HL-60/S4 treated with phorbol 12-myristate 13-acetate at 8.2 ng/mL for 4 days and 3 days (cell line): ENCODE measurements at regions not wholly inside any gene's neighbourhood (a gene's known extent, or its start where the extent isn't known, plus 50 kb on each side); places are given as distances from the start of the nearest gene placed in this dataset.

ENCODE experiments used
- in situ Hi-C: fragments of 300-500 bp; cut with MboI; formaldehyde crosslinking; loops from 2 replicates; pipeline ENCODE4 v1.15.0; 2022; ENCODE audit warnings: low sequenced_read_pairs

- in situ Hi-C loops, result no loop called here
Measured at GRCh38 chr11:56932572-56933220, 56.0 kb upstream of the OR5AK2 start.

GRCh38 chr11:56923116-56923515 is 65.6 kb upstream of the OR5AK2 start:
- in situ Hi-C loops, result no loop called here

- in situ Hi-C loops, result no loop called here
Measured at GRCh38 chr11:56922421-56922820, 66.3 kb upstream of the OR5AK2 start.

- in situ Hi-C loops, result no loop called here
Measured at GRCh38 chr11:56917708-56918400, 70.9 kb upstream of the OR5AK2 start.

DNA sequence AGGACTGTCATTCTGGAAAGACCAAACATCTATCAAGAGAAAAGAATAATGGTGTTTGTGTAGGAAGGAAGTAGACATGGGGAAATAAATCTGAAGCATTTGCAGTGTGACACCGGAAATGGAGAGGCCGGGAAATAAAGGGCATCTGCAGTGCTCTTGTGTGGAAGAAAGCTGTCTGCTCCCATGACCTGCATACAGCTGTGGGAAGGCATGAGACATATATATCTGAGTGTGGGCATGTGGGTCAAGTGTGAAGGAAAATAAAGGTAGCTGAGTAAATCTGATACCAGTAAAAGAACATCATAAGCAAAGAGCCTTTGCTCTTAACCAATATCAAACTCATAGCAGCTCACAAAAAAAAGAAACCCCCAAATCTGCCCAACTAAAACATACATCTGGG is 72.1 kb upstream of the OR5AK2 start:
- in situ Hi-C loops, result no loop called here

- in situ Hi-C loops, result no loop called here
Measured at GRCh38 chr11:56916162-56916561, 72.6 kb upstream of the OR5AK2 start.

DNA sequence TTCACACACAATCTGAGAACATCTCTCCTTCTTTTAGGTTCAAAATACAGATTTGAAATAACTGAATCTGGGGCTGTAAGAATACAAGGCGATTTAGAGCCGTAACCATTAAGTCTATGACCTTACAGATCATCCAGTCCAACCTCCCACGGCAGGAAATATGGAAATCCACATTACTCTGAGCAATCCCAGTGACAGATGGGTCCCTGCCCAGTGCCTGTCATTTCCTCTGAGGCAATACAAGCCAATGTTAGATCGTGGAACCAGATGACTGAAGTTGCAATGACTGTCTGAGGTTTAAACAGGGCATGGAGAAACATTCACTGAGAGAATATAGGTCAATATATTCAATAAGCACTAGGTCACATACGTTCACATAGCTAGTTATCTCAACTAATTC is 77.4 kb upstream of the OR5AK2 start:
- in situ Hi-C loops, result no loop called here

- in situ Hi-C loops, result no loop called here
Measured at GRCh38 chr11:56910785-56911184, 77.9 kb upstream of the OR5AK2 start.

DNA sequence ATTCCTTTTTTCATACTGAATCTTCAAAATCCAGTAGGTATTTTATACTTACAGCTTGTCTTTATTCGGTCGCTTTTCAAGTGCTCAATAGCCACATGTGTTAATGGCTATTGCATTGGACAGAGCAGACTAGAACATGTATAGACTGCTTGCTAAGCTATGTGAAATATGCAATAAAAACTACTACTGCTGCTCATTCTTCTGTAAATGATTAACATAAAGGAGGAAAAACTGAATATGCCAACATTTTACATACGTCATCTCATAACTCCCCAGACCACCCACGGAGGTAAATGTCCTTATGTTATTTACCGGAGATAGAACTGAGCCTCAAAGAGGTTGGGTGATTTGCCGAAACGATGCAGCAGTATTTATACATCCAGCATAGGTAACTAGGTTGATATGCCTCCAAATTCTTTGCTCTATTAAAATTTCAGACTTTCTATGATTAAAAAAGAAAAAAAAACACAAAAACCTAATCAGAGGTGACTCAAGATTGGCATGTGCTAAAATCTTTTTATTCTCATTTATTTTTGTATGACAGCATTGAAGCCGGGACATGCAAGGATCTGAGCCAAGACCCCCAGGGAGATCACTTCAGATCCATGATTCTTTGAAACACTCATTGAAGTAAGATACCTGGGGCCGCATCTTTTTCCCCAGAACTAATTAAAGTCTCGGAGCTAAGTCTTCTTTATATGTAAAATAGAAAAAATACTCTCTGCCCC is 78.5 kb upstream of the OR5AK2 start:
- in situ Hi-C loops, result no loop called here

DNA sequence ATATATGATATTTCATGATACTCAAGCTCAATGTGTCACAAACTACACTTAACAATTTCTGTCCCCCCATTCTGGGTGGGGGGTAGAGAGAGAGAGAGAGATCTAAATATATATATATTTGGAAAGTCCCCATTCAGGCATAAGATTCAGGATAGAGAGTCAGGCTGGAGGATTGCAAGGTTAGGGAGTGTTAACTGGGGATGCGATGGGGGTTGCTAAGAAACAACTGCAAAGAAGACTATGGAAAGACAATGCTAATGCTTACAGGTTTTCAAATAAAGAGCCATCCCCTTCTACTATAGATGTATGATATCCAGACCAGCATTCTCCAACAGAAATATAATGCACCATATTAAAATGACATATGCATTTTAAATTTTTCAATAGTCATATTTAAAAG is 79.2 kb upstream of the OR5AK2 start:
- in situ Hi-C loops, result no loop called here

- in situ Hi-C loops, result no loop called here
Measured at GRCh38 chr11:56909080-56909479, 79.6 kb upstream of the OR5AK2 start.

GRCh38 chr11:56906683-56907148 is 82.0 kb upstream of the OR5AK2 start:
- in situ Hi-C loops, result no loop called here

DNA sequence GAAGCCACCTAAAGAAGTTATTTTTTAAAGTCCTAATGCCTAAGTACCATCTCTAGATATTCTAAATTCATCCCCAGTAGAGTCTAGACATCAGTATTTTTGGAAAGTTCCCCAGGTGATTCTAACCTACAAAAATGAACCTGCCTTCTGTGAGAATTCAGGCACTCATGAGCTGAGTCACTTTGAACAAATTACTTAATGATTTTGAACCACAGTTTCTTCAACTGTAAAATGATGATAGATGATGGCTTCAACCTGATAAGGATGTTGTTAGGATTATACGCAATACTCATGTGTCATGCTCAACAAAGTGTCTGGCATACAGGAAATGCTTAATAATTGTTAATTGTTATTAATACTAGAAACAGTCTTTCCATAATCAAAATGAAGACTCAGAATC is 82.8 kb upstream of the OR5AK2 start:
- in situ Hi-C loops, result no loop called here

- in situ Hi-C loops, result no loop called here
Measured at GRCh38 chr11:56905442-56905841, 83.3 kb upstream of the OR5AK2 start.

DNA sequence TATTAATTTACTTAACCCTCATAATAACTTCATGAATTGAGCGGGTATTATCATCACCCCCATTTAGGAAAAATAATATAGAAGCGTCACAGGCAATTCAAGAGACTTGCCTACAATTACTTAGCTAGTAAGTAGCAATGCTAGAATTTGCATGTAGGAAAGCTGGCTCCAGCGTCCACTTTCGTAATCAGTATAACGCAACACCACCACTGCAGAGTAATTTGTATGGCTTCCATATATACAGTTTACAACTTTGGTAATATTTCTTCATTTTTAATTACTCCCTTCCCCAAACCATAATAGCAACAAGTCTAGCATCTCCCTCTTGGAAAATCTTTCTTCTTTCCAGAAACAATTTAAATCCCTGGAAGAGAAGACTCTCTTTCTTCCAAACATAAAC is 89.9 kb upstream of the OR5AK2 start:
- in situ Hi-C loops, result no loop called here

DNA sequence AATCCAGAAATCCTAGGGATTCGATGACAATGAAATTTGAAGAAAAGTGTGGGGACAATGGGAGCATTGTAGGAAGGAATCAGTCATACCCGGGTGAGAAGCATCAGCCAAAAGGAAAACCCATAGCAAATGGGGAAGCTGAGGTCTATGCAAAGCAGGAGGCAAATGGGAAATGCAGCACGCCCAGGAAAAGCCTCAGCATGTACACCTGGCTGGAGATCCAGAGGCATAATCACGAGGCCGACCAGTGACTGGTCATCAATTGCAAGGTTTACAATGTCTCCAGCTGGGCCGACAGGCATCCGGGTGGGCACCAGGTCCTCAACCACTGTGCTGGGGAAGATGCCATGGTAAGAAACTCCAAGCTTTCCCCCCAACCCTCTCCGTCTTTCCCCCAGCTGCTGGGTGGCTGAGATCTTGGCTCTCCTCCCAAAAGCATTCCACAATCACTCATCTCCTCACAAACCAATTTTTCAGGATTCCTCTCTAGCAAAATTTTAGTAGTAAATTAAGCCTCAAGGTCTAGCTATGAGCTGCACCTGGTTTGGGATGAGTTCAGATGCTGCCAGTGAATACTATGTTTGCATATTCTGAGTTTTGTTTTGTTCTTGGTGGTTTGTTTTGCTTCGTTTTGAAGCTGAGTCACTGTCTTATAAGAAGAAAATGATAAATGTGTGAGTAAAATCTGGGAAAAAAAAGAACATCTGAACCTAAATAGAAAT is 98.0 kb upstream of the OR5AK2 start:
- in situ Hi-C loops, result no loop called here

- in situ Hi-C loops, result no loop called here
Measured at GRCh38 chr11:56889986-56890385, 98.7 kb upstream of the OR5AK2 start.

- in situ Hi-C loops, result no loop called here
Measured at GRCh38 chr11:56887940-56888339, 100.8 kb upstream of the OR5AK2 start.

- in situ Hi-C loops, result no loop called here
Measured at GRCh38 chr11:56886455-56886854, 102.3 kb upstream of the OR5AK2 start.

DNA sequence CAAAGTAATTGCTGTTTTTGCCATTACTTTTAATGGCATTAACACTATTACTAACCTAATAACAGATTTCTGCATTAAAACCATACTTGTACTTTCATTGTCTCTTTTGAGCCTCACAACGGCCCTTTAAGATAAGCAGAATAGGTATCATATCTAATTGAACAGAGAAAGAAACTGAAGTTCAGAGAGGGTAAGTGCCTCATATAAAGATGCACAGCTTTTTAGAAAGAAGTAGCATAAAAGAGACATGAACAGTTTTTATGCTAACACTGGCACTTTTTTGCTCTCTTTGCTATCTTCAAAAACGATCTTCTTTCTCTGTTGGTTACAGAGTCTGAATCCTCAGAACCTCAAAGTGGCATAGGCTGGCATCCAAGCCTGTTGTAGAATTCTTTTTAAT is 102.9 kb upstream of the OR5AK2 start:
- in situ Hi-C loops, result no loop called here

- in situ Hi-C loops, result no loop called here
Measured at GRCh38 chr11:56885177-56885576, 103.5 kb upstream of the OR5AK2 start.
